LNCaP clone FGC (cell line): ENCODE measurements at regions not wholly inside any gene's neighbourhood (a gene's known extent, or its start where the extent isn't known, plus 50 kb on each side); places are given as distances from the start of the nearest gene placed in this dataset.
"Not testable (repeated sequence)": the region's sequence is repeated elsewhere in the genome, so short reads cannot be mapped to it uniquely, and the experiment has no call there.

ENCODE experiments used
- DNase-seq: peaks from one replicate; pipeline ENCODE4 v3.0.0-alpha.2; 2011; ENCODE audit warnings: low read depth
- H3K4me3 ChIP-seq: 2 replicates; pipeline ENCODE4 v1.5.1; 2011; ENCODE audit warnings: mild to moderate bottlenecking, low read depth, low read length, control low read depth
- TF ChIP-seq, protein P1 (sequence below): IDR thresholded peaks from 2 replicates; pipeline ENCODE4 v1.5.1; 2012; ENCODE audit warnings: mild to moderate bottlenecking; ENCODE audit not compliant: control insufficient read depth, insufficient read depth; ENCODE audit errors: extremely low read depth

DNA sequence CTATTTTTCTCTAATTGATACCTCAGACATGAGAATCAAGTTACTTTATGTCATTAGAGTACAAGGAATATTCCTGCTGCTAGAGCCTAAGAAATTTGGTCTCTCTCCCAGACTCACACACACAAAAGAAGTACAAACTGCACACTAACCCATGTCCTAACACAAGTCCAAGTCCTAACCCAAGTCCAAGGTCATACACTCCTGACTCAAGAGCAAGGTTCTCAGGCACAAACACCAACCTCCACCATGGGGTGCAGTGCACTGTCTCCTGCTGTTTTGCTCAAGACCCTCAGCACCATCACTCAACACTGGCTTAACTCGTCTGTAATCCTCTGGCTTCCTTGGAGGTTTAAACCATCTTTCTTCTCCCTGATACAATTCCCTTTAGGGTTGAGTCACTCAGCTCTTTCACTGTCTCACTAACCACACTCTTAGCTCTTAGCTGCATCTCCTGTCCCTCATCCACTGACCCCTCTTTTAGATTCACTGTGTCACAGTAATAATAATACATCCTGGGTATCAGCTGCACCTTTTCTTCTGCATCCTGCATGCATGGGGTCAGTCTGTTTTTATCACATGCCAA is 129.8 kb downstream of the BCL2L11 start:
- H3K4me3 ChIP-seq = no peak overlapping the region
- no peak for DNase-seq
- TF ChIP-seq, protein P1, sequence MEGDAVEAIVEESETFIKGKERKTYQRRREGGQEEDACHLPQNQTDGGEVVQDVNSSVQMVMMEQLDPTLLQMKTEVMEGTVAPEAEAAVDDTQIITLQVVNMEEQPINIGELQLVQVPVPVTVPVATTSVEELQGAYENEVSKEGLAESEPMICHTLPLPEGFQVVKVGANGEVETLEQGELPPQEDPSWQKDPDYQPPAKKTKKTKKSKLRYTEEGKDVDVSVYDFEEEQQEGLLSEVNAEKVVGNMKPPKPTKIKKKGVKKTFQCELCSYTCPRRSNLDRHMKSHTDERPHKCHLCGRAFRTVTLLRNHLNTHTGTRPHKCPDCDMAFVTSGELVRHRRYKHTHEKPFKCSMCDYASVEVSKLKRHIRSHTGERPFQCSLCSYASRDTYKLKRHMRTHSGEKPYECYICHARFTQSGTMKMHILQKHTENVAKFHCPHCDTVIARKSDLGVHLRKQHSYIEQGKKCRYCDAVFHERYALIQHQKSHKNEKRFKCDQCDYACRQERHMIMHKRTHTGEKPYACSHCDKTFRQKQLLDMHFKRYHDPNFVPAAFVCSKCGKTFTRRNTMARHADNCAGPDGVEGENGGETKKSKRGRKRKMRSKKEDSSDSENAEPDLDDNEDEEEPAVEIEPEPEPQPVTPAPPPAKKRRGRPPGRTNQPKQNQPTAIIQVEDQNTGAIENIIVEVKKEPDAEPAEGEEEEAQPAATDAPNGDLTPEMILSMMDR = no peak

DNA sequence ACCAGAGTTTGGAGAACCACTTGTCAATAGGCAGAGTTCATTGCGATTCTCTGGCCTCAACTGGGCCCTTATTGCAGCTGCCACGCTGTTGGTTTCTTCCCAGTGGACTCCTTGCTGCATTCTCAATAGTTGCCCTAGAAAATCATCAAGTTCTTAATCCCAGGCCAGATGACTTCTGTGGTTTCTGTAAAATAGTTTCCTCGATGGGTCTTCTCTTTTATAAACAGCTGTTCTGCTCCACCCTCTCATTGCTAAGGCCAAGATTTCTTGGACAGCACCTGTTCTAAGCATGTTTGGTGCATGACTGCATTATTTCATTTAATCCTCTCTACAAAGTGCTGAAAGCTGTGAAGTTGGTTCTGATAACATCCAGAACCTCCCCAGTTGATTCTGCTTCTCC is 131.0 kb downstream of the BCL2L11 start:
- H3K4me3 ChIP-seq = no peak overlapping the region
- TF ChIP-seq, protein P1 = no peak
- DNase-seq = no peak

DNA sequence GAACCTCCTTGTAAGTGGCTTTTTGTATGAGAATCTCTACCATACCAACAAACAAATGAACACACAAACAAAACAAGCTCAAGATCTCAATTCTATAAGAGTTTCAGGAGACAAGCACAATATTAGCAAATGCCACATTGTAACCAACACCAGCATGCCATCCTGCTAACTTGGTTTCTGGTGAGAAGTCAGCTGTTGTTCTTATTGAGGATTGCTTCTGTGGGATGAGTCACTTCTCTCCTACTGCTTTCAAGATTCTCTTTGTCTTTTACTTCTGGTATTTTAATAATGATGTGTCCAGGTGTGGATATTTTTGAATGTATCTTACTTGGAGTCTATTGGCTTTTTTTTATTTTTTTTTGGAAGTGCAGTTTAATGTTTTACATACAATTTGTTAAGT is 131.7 kb downstream of the BCL2L11 start:
- H3K4me3 ChIP-seq = no peak overlapping the region
- TF ChIP-seq, protein P1 = no peak
- no peak for DNase-seq

DNA sequence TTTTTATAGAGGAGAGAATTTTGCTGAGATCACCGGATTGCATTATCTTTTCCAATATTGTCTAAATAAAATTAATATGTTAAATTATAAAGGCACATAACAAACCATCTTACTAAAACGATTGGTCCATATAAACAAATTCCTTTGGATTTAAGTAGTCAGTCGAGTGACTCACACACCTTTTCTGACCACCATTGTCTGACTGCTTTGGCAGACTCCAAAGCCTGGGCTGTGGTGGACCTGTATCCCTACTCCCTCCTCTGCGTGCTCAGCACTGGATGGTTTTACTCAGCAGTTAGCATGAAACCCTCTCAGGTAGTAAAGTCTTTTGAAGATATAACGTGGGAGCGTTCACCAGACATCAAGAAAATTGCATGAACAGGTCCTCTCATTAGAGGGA is 134.2 kb downstream of the BCL2L11 start:
- not testable (repeated sequence) for H3K4me3 ChIP-seq, DNase-seq

DNA sequence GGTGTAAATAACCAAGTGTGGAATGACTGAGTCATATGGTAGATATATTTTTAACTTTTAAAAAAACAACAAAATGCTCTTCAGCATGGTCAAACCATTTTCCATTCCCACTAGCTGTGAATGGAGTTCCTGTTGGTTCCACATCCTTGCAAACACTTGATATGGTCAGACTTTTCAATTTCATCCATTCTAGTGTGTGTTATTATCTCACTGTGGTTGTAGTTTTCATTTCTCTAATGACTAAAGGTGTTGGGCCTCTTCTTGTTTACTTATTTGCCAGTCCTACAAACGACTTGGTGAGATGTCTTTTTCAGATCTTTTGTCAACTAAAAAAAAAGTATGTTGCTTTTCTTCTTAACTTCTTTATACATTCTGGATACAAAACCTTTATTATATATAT is 135.9 kb downstream of the BCL2L11 start:
- not testable (repeated sequence) for H3K4me3 ChIP-seq, DNase-seq

DNA sequence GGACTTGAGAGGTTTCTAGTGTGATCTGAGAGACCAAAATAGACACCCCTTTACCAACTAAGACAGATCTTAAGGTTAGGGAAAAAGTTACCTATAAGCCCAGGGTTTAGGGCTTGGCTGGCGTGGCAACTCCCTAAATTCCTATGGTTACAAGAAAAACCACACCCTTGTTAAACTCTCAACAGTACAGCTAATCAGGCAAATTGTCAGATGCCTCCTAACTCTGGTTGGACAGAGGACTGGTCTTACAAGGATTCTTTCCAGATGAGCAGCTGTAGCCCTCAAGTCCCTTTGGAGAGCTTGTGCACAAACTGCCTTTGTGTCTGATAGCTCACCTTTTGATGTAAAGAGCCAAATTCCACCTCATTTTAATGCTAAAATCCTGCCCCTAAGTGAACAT is 136.9 kb downstream of the BCL2L11 start:
- H3K4me3 ChIP-seq, DNase-seq: not testable (repeated sequence)

DNA sequence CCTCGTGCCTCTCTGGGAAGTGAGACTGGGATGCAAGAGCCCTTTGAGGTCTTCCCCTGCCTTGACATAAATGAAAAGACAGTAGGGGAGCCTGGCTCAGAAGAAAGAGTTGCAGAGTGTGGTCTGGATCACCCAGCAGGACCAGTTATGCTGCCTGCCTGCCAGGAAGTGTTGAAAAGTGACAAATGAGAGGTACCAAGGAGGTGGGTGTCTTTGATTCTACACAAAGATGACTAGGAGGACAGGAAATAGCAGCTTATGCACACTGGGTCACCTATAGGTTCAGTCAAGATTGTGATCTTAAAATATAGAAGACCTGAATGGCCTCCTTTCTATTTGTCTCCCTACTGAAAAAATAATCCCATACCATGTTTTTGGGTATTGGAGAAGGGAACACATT is 137.6 kb downstream of the BCL2L11 start:
- not testable (repeated sequence) for DNase-seq, H3K4me3 ChIP-seq

DNA sequence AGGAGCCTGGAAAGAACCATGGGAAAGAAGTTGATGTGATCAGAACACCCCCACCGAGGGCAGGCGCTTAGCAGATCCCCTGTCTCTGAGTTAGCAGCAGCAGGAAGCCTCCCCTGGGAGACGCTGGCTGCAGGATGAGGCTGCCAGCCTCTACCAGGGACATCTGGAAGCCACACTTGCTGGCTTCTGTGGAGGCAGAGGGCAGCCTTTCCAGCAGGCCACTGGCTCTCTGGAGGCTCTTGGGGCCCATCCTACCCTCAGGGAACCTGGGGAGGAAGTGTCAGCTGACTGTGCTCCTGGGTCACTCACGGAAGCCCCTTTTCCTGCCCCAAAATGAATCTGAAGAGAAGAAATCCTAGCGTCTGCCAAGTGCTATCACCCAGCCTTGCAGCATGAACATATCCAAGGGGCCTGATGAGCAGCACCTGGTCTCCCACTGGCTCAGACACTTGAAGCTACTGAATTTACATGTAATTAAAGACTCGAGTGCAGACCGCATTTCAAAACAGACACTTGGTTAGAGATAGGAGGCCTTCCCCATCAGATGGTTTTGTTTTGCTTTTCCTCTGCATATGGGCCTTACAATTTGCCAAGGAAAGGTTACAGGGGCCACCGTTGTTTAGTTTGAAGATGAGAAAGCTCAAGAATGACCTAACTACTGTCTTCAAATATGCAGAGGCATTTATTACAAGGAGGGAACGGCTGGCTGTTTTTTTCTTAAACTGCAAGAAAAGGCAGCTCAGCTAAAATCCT is 142.1 kb downstream of the BCL2L11 start:
- DNase-seq, H3K4me3 ChIP-seq: not testable (repeated sequence)

DNA sequence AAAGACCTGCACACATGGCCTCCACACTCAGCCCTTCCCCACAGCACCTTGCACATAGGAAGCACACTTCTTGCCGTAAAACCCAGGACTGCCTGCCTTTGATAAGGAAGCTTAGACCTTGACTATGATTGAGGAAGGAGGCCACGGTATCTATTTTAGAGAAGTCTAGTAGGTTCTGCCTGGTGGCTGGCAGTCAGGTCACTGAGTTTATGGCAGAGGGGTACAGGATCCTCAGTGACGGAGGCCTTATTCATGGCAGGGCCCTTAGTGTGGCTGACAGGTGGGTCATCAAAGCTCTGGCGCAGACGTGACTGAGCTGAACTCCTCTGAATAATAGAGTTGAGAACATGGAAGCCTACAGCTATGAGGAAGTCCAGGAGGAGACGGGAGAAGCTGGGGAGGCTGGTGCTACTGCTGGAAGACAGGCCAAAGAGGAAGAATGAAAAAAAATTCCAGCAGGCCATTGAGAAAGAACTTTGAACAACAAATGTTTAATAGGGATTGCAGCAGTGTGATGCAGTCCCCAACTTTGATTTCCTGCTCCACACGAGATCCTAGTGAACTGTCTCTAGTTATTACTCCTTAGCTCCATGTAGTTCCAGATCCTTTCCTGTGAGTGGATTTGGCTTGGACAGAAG is 142.8 kb downstream of the BCL2L11 start:
- DNase-seq, H3K4me3 ChIP-seq: not testable (repeated sequence)

DNA sequence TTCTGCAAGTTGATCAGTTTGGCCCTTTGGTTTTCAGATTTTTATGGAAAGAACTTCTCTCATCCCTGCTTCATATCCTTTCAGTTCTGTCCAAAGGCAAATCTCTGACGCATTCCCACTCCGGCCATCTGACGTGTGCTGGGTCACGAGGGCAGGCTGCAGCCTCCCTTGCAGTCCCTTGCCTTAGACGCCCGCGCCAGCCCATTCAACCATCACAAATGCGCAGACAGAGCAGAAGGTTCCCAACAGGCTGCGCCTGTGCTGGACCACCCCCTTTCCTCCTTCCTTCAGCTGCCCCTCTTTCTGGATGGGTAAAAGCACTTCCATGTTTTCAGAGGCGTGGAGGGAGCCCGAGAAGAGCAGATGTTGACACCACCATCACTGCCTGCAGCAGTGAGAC is 144.2 kb downstream of the BCL2L11 start:
- not testable (repeated sequence) for H3K4me3 ChIP-seq, DNase-seq

DNA sequence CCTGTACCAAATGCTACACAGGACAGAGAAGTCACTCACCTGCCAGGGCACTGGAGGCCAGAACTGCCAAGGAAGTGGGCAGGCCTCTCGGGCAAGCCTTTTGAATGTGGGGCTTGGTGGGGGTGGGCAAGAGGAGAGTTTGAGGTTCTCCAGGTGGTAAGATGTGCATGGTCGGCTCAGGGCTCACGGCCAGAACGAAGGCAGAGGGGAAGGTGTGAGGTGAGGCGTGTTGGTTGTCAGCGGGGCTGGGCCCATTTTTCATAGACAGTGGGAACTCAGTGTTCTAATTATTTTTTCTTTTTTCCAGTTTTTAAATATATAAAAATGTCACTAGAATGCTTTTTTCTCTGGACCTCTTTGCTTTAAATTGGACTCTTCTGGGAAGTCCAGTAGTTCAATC is 145.8 kb downstream of the BCL2L11 start:
- H3K4me3 ChIP-seq, DNase-seq: not testable (repeated sequence)

DNA sequence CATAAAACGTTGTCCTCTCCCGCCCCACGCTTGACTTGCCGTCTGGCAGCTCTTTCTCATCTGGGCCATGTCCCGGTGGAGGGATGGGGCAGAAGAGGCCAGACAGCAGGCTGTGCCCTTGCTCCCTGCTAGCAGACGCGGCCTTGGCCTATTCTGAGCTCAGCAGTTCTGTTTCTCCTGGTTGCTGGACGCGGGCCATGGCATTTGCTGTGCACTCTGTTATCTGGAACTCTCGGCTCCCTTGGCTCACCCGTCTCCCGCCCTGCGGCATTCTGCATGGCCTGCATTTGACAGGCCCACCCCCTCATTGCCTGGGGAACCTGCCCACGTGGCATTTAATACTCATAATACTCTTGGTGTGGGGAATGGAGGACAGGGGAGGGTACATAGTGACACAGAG is 146.3 kb downstream of the BCL2L11 start:
- H3K4me3 ChIP-seq, DNase-seq: not testable (repeated sequence)

DNA sequence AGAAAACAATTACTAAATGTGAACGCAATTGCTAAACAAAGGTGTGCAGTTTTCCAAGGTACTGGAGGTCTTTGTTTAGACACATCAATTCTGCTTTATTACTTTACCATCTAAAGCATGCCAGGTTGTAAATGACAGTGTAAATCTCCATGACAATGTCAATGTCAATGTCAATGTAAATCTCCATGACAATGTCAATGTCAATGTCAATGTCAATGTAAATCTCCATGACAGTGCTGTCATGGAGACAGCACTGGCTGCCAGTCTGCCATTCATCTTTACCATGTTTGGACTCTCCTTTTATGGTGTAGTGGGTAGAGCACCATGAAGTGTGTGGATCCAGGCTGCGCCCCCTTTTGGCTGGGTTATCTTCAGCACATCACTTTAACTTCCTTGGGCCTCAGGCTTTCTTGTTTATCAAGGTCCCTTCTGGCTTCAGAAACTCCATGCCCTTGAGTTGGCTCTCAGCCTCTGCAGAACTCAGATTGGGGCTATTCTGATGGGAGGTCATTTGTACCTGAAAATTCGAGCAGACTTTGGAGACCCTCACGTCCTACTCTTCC is 149.1 kb downstream of the BCL2L11 start:
- H3K4me3 ChIP-seq, DNase-seq: not testable (repeated sequence)

DNA sequence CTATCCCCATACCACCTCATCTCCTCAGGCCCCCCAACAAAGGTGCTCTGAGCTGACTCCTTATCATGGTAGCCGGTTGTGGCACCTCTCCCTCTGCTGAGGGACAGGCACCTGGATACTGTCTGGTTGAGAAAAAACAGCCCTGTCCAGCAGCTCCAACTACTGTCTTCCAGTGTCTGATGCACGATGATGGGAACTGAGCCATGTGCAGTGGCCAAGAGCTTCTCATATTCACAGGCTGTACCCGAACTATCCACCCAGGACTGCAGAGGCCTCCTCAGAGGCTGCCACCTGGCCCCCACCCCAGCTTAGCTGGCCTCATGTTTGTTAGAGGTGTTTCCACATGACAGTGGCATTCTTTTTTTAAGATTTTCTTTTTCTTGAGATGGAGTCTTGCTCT is 149.9 kb downstream of the BCL2L11 start:
- not testable (repeated sequence) for H3K4me3 ChIP-seq, DNase-seq

DNA sequence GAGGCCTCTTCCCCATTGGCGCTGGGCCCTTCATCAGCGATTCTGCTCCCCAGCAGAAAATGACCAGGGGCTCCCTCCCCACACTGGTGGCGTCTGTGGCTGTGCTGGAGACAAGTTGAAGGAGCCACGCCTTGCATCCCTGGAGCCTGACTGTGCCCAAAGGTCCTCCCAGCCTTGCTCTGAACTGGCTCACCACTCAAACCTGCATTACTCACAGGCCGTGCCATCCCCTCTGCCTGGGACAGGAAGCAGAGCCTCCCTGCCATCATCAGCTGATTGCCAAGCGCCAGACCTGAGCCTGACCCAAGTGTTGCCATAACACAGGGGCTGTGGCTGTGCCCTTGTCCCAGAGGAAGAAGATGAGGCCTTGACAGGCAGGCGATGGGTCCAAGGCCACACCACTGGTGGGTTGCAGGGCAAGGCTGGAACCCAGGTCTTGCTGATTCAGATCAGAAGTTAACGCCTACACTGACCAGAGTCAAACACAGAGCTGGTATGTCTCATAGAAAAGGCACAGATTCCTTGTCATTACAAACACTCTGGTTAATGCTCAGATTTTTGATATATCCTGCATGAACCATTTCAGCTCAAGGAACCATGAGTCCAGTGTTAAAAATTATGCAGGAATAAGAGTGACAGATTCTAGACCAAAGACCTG is 151.1 kb downstream of the BCL2L11 start:
- H3K4me3 ChIP-seq, DNase-seq: not testable (repeated sequence)
